ENCODE measurements at regions not wholly inside any gene's neighbourhood (a gene's known extent, or its start where the extent isn't known, plus 50 kb on each side); places are given as distances from the start of the nearest gene placed in this dataset.

- DNase-seq: no peak
Observed at GRCh38 chr2:211241891-211242290, 685.5 kb downstream of the CPS1 start.

GRCh38 chr2:211247751-211248150 lies 691.4 kb downstream of the CPS1 start:
- no peak for DNase-seq

GRCh38 chr2:211248841-211249240 lies 692.4 kb downstream of the CPS1 start:
- DNase-seq: no peak

GRCh38 chr2:211251016-211251415 lies 694.6 kb downstream of the CPS1 start:
- DNase-seq: no peak

DNA sequence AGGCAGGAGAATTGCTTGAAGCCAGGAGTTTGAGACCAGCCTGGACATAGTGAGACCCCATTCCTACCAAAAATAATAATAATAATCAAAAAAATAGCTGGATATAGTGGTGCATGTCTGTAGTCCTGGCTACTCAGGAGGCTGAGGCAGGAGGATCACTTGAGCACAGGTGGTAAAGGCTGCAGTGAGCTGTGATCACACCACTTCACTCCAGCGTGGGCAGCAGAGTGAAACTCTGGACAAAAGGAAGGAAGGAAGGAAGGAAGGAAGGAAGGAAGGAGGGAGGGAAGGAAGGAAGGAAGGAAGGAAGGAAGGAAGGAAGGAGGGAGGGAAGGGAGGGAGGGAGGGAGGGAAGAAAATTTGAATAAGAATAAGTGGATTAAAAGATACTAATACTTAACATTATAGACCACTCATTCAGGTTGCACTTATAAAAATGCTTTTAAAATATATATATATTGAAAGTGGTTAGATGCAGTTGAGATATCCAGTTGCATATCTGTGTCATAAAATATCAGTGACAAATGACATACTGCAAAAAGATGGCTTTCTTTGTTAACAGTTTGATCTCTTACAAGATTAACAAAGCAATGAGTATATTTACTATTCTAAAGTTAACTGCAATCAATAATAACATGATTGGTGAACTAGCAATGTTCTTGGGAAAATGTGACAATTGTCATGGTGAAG lies 702.4 kb downstream of the CPS1 start:
- DNase-seq: no peak

DNA sequence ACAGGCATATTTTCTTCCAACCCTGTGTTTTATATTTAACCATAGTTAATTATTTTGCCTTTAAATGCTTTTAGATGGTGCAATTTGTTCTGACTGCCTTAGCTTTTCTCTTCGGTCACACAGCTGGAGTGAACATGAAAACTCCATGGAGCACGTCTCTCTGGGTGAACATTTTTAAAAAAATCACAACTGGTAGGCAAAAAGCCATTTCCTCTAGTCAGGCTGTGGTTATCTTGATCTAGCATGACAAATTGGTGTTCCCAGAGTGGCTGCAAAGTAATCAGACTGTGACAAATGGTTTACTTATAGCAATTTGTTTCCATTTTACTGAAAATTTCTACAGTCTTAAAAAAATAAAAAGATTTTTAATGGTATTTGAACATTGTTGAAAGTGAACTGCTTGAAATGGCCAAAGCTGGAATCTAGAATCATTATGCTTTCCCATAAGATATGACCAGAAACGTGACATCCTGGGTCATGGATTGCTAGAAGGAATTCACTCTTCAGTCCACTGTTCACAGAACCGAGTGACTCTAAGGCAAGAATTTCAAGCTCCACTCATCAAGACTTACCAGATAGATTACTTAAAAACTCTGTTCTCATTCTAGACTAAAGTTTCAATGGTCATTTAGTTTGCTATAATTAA lies 703.6 kb downstream of the CPS1 start:
- DNase-seq: no peak

- DNase-seq: no peak
Observed at GRCh38 chr2:211270257-211270656, 713.9 kb downstream of the CPS1 start.

DNA sequence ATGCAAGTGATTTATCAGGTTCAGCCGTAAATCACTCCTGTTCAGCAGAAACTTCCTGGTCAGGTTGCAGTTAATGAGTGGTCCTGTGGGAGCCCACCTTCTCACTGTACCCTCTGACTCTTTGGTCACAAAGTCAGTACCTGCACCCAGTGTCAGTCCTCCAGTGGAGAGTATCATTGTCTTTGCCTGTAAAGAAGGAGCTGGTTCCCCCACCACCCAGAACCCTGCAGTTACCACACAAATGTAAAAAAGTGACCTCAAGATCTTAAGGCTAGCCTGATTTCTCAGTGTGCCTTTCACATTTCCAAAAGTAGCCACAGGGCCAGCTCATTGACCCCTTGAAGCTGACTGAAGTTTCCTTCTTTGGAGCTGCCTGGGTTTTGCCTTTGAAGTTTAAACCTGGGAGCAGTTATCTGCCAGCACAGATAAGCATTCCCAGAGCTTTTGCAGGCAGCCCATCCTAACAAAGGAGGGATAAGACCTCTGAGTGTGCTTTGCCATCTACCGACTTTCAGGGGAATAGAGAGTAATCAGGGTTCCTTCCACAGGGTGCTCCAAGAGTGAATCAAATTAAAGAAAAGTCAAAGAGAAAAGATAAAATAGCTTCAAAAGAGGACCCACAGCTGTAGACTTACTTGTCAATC lies 725.2 kb downstream of the CPS1 start:
- no peak for DNase-seq

GRCh38 chr2:211302676-211303075 lies 746.3 kb downstream of the CPS1 start:
- no peak for DNase-seq

DNA sequence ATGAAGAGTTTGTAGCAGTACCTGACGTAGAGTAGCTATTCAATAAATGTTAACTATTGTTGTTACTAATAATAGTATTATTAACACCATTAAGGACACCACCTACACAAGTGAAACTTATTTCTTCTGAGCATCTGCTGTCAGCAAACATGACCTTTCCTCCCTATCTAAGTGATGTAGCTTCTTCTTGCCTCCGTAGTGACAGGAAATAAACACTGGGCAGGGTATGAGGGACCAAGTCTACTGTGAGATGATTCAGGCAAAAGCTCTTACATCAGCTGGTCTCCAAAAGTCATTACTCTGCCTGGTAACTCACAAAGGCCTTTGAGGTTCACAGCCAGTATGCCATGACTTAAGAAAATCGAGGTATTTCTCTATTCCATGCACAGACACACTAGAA lies 750.5 kb downstream of the CPS1 start:
- no peak for DNase-seq
